ENCODE measurements at regions not wholly inside any gene's neighbourhood (a gene's known extent, or its start where the extent isn't known, plus 50 kb on each side); places are given as distances from the start of the nearest gene placed in this dataset.

DNA sequence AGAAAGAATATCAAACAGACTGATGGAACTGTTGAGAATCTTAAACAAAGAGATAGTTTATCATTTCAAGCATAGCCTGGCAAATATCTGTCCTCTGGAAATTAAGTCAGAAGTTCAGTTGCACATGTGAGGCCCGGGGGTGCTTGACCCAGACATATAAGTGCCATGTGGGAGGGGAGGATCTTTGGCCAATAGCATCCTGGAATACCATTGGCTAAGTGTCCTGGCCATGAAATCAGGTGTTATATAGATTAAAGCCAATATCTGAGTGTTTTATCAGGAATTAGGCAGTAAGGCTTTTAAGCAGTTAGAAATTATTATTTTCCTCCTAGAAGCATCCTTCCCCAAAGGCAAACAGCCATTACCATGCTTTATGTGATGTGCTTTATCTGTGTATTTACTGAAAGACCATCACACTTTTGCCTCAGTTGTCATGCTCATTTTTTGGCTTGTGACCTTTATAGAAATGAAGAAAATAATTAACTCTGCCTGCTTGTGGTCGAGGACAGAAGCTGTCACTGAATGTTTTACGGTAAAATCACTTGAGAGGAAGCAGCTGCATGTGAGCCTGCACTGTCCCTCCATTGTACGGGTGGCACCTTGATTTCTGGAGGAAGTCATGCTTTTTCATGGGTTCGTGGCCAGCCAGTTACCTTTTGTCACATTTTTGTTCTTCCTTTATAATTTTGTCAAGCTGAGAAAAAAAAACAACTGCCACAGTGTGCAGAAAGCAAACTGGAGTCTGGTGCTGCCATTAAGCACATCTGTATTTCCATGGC lies 259.9 kb upstream of the FMN2 start:
- TF ChIP-seq POLR2A (IDR thresholded peaks at IDR 0.05), result no peak
- TF ChIP-seq, protein P1, sequence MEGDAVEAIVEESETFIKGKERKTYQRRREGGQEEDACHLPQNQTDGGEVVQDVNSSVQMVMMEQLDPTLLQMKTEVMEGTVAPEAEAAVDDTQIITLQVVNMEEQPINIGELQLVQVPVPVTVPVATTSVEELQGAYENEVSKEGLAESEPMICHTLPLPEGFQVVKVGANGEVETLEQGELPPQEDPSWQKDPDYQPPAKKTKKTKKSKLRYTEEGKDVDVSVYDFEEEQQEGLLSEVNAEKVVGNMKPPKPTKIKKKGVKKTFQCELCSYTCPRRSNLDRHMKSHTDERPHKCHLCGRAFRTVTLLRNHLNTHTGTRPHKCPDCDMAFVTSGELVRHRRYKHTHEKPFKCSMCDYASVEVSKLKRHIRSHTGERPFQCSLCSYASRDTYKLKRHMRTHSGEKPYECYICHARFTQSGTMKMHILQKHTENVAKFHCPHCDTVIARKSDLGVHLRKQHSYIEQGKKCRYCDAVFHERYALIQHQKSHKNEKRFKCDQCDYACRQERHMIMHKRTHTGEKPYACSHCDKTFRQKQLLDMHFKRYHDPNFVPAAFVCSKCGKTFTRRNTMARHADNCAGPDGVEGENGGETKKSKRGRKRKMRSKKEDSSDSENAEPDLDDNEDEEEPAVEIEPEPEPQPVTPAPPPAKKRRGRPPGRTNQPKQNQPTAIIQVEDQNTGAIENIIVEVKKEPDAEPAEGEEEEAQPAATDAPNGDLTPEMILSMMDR (IDR thresholded peaks at IDR 0.05), result no peak

All from esophagus squamous epithelium (tissue), 4 donors.